ENCODE measurements at regions not wholly inside any gene's neighbourhood (a gene's known extent, or its start where the extent isn't known, plus 50 kb on each side); places are given as distances from the start of the nearest gene placed in this dataset.

GRCh38 chr6:134469702-134470456 lies 152.0 kb upstream of the SGK1 start:
- no peak for DNase-seq
- Histone ChIP-seq H3K4me3 (ENCODE audit: low read depth, low read length) (no peak overlapping the region), H3K27ac (no peak overlapping the region), H3K27me3 (replicated peaks) (no peaks in the 10 kb centered on the region), H3K36me3 (replicated peaks) (no peaks in the 10 kb centered on the region)
- no peak for TF ChIP-seq CTCF (IDR thresholded peaks at IDR 0.05; ENCODE audit: low read depth, low read length, missing control alignments)
- in situ Hi-C loops (cut with HindIII; ENCODE audit: low pct_ligation_motif_present, low sequenced_read_pairs), result no loop called here

DNA sequence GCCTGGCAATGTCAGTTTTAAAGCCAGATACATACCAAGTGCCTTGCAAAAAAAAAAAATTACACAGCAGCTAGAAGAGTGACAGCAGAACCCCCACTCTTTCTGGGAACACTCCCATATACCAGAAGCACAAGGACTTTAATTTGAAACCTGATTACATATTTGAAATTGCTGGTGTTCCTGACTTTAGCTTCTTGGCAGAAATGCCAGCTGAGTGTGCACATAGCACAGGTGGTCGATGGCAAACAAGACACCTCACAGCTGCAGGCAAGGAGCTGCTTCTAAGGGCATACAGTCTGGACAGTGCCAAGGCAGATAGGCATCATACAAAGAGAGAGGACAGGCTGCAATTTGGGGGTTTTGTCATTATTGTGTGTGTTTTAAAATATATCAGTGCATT lies 150.7 kb upstream of the SGK1 start:
- TF ChIP-seq CTCF (IDR thresholded peaks at IDR 0.05; ENCODE audit: low read depth, low read length, missing control alignments), result no peak
- Histone ChIP-seq H3K4me3 (ENCODE audit: low read depth, low read length) (no peak overlapping the region), H3K27me3 (replicated peaks) (no peaks in the 10 kb centered on the region), H3K27ac (no peak overlapping the region), H3K36me3 (replicated peaks) (no peaks in the 10 kb centered on the region)
- no peak for DNase-seq
- in situ Hi-C loops (cut with HindIII; ENCODE audit: low pct_ligation_motif_present, low sequenced_read_pairs), result no loop called here

- no peaks in the 10 kb centered on the region for H3K27me3 ChIP-seq (replicated peaks)
- in situ Hi-C loops (cut with HindIII; ENCODE audit: low pct_ligation_motif_present, low sequenced_read_pairs), result no loop called here
- no peaks in the 10 kb centered on the region for H3K36me3 ChIP-seq (replicated peaks)
- no peak for TF ChIP-seq CTCF (IDR thresholded peaks at IDR 0.05; ENCODE audit: low read depth, low read length, missing control alignments)
- H3K27ac ChIP-seq, result no peak overlapping the region
- no peak for DNase-seq
- H3K4me3 ChIP-seq (ENCODE audit: low read depth, low read length), result no peak overlapping the region
These were observed 149.7 kb upstream of the SGK1 start for GRCh38 chr6:134467620-134468019.

DNA sequence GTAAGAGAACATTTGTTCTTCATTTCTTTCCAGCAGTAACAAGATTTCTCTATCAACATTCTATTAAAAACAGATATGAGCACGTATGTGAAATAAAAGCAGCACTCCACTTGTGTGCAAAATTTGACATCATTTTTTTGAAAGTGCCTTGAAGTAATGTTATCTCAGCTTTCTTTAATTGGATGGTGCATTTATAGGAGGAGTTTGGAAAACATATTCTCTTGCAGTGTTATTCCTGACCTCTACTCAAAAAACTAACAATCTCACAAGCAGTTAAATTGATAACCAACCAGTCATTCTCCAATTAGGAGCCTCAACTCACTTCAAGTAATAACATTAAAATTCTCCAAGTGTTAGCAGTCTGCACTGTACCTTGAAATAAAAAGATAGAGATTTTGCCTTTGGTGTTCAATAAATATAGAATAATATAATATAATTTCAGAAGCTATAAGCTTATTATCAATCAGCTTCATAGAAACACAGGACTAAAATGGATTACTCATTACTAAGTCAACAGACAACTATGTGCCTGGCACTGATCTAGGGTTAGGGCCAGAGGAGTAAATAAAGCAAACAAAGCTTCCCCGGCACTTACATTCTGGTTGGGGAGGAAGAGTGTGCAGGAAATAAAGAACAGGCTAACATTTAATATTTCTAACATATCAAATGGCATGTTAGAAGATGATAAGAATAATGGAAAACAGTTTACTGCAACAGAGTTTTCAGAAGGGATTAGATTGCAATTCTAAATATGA lies 149.0 kb upstream of the SGK1 start:
- Histone ChIP-seq H3K27me3 (replicated peaks) (no peaks in the 10 kb centered on the region), H3K27ac (no peak overlapping the region), H3K4me3 (ENCODE audit: low read depth, low read length) (no peak overlapping the region), H3K36me3 (replicated peaks) (no peaks in the 10 kb centered on the region)
- in situ Hi-C loops (cut with HindIII; ENCODE audit: low pct_ligation_motif_present, low sequenced_read_pairs), result no loop called here
- TF ChIP-seq CTCF (IDR thresholded peaks at IDR 0.05; ENCODE audit: low read depth, low read length, missing control alignments), result no peak
- no peak for DNase-seq

GRCh38 chr6:134464690-134465411 lies 146.9 kb upstream of the SGK1 start:
- Histone ChIP-seq H3K36me3 (replicated peaks) (no peaks in the 10 kb centered on the region), H3K4me3 (ENCODE audit: low read depth, low read length) (no peak overlapping the region), H3K27me3 (replicated peaks) (no peaks in the 10 kb centered on the region), H3K27ac (peak overlapping the region; percentile 95)
- in situ Hi-C loops (cut with HindIII; ENCODE audit: low pct_ligation_motif_present, low sequenced_read_pairs), result no loop called here
- no peak for TF ChIP-seq CTCF (IDR thresholded peaks at IDR 0.05; ENCODE audit: low read depth, low read length, missing control alignments)
- DNase-seq, result peak; percentile 89
